Small intestine (tissue), 7 donors: ENCODE measurements at regions not wholly inside any gene's neighbourhood (a gene's known extent, or its start where the extent isn't known, plus 50 kb on each side); places are given as distances from the start of the nearest gene placed in this dataset.

Experiments
- DNase-seq, 2 donors: peaks; one replicate each; pipeline versions ENCODE4 v3.0.0 to v3.0.0-alpha.2; 2013
- FAIRE-seq: peaks from 2 replicates; lab custom pipeline; 2012; peaks lifted over from hg19 to GRCh38; lab: Jason Lieb, UNC
- H3K27ac ChIP-seq, 3 donors: one replicate each; pipeline ENCODE4 v1.5.1; 2013; ENCODE audit warnings: low read length in 2 of 3, mild to moderate bottlenecking in 2 of 3, control low read depth in 1 of 3, inconsistent platforms in 1 of 3, low read depth in 1 of 3, moderate library complexity in 1 of 3
- H3K27me3 ChIP-seq, 3 donors: one replicate each; pipeline ENCODE4 v1.6.1; 2013; ENCODE audit warnings: low read length in 3 of 3, inconsistent platforms in 1 of 3; ENCODE audit not compliant: control insufficient read depth in 3 of 3, insufficient read depth in 3 of 3
- H3K36me3 ChIP-seq, 3 donors: one replicate each; pipeline ENCODE4 v1.6.1; 2013; ENCODE audit warnings: low read length in 3 of 3, inconsistent platforms in 1 of 3, low read depth in 1 of 3, mild to moderate bottlenecking in 1 of 3, moderate library complexity in 1 of 3; ENCODE audit not compliant: control insufficient read depth in 3 of 3, insufficient read depth in 2 of 3
- H3K4me1 ChIP-seq, 3 donors: one replicate each; pipeline ENCODE4 v1.6.1; 2013; ENCODE audit warnings: low read length in 2 of 3, inconsistent platforms in 1 of 3, low read depth in 1 of 3, mild to moderate bottlenecking in 1 of 3, moderate library complexity in 1 of 3; ENCODE audit not compliant: control insufficient read depth in 3 of 3, insufficient read depth in 2 of 3
- H3K4me3 ChIP-seq, 3 donors: one replicate each; pipeline ENCODE4 v1.5.1; 2013; ENCODE audit warnings: low read length in 3 of 3, control low read depth in 1 of 3, inconsistent platforms in 1 of 3, low read depth in 1 of 3, mild to moderate bottlenecking in 1 of 3, moderate library complexity in 1 of 3
- H3K9me3 ChIP-seq, 2 donors: one replicate each; pipeline ENCODE4 v1.6.1; 2013; ENCODE audit warnings: low read depth in 1 of 2, low read length in 1 of 2; ENCODE audit not compliant: control insufficient read depth in 2 of 2, insufficient read depth in 1 of 2
- WGBS, 3 donors: extraction: QIAGEN DNeasy Blood & Tissue Kit; methylation state at CpG; one replicate each; pipeline ENCODE4 v1.1.7; 2013; 5-methylcytosine and 5-hydroxymethylcytosine counted together
- donor health status: healthy with polysubstance abuse.
- donor health status: control.
- donor health status: control.
- donor health status: Bipolar disorder and iron deficiency.
- donor health status: healthy.

- WGBS, 3 donors: 84 to 88% (median 87%) methylated on average over 4 of the region's 4 CpGs
- Histone ChIP-seq H3K27ac (no peak overlapping the region), H3K36me3 (no peaks in the 10 kb centered on the region), H3K4me3 (no peak overlapping the region), H3K27me3 (peaks cover 0 to 2% (median 0%) of the 10 kb centered on the region in 3 donors), H3K4me1 (no peaks in the 10 kb centered on the region), H3K9me3 (no peaks in the 10 kb centered on the region)
- DNase-seq (no peak), FAIRE-seq (no peak)
Observed at GRCh38 chr14:29351996-29352705, 575.5 kb downstream of the PRKD1 start.

DNA sequence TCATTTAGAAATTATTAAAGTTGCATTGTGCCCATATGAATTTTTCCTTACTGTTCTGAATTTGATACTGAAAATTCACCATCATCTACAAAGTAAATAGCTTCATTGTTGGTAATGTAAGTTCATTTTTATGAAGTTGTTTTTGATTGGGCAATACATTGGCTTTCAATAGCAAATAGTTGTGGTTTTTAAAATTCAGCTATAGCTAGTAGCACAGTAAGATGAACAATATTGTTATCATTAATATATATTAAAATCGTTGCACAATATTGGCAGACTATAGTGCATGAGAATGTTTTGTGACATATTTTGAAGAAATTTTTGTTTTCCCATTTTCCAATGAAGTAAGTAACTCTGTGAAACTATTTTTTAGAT is 575.0 kb downstream of the PRKD1 start:
- H3K4me1 ChIP-seq: no peaks in the 10 kb centered on the region
- H3K9me3 ChIP-seq: no peaks in the 10 kb centered on the region
- H3K27me3 ChIP-seq: peaks cover 0 to 2% (median 0%) of the 10 kb centered on the region in 3 donors
- no peak overlapping the region for H3K27ac ChIP-seq
- no peak overlapping the region for H3K4me3 ChIP-seq
- FAIRE-seq (no peak), DNase-seq (no peak)
- no peaks in the 10 kb centered on the region for H3K36me3 ChIP-seq
- 77 to 82% (median 80%) methylated on average over 1 of the region's 1 CpG for WGBS, 3 donors

- DNase-seq: no peak
- H3K4me3 ChIP-seq: no peak overlapping the region
- FAIRE-seq: no peak
Observed at GRCh38 chr14:29353513-29353912, 574.1 kb downstream of the PRKD1 start.

DNA sequence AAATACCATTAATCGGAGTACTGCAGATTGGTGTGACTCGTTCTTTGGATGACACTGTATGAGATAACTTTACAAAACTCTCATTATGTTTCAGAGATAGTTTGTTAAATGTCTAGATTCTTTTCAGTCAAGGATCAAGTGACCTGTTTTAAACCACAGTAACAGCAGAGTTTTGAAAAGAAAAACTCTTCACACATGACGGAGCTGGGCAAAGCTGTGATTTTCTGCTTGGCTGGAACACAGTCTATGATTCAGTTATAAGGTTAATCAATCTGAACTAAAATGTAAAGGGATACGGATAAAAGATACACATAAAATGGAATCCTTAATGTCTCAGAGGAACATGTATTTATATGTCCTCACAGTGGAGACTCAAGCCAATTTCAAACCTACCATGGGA is 573.2 kb downstream of the PRKD1 start:
- no peaks in the 10 kb centered on the region for H3K9me3 ChIP-seq
- no peak overlapping the region for H3K4me3 ChIP-seq
- H3K27me3 ChIP-seq: no peaks in the 10 kb centered on the region
- DNase-seq (no peak), FAIRE-seq (no peak)
- no peaks in the 10 kb centered on the region for H3K36me3 ChIP-seq
- WGBS, 3 donors: 77 to 88% (median 86%) methylated on average over 4 of the region's 4 CpGs
- no peak overlapping the region for H3K27ac ChIP-seq
- no peaks in the 10 kb centered on the region for H3K4me1 ChIP-seq

More at GRCh38 chr14:29353513-29353912, 574.1 kb downstream of the PRKD1 start:
- Histone ChIP-seq H3K27me3 (peaks cover 0 to 2% (median 0%) of the 10 kb centered on the region in 3 donors), H3K36me3 (no peaks in the 10 kb centered on the region), H3K4me1 (no peaks in the 10 kb centered on the region), H3K27ac (no peak overlapping the region), H3K9me3 (no peaks in the 10 kb centered on the region)
- WGBS, 3 donors: 82 to 97% (median 92%) methylated on average over 5 of the region's 5 CpGs

GRCh38 chr14:29355331-29355730 is 572.3 kb downstream of the PRKD1 start:
- H3K27me3 ChIP-seq: no peaks in the 10 kb centered on the region
- H3K36me3 ChIP-seq: no peaks in the 10 kb centered on the region
- H3K4me3 ChIP-seq: no peak overlapping the region
- H3K27ac ChIP-seq: no peak overlapping the region
- WGBS, 3 donors: 50 to 65% (median 58%) methylated on average over 1 of the region's 1 CpG
- FAIRE-seq (no peak), DNase-seq (no peak)
- no peaks in the 10 kb centered on the region for H3K9me3 ChIP-seq
- H3K4me1 ChIP-seq: no peaks in the 10 kb centered on the region

DNA sequence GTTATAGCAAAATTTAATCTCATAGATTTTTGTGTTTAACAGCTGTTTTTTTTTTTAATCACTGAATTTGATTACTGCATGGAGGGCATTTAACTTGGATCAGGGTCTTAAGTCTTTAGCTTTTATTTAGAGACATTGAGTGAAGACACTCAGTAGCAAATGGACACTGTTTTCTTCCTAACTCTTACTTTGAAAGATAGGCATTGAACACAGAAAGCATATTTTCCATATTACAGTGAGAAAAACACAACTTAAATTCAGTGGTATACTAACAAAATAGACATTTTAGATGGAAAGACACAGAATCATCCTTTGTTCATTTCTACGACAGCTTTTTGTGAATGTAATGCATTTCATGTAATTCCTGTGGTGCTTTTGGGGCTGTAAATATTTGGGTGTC is 571.8 kb downstream of the PRKD1 start:
- no peak for FAIRE-seq
- H3K4me1 ChIP-seq: no peaks in the 10 kb centered on the region
- H3K36me3 ChIP-seq: no peaks in the 10 kb centered on the region
- H3K4me3 ChIP-seq: no peak overlapping the region
- H3K27me3 ChIP-seq: no peaks in the 10 kb centered on the region
- WGBS, 3 donors: 84 to 95% (median 87%) methylated on average over 1 of the region's 1 CpG
- DNase-seq: no peak
- no peaks in the 10 kb centered on the region for H3K9me3 ChIP-seq
- H3K27ac ChIP-seq: no peak overlapping the region

DNA sequence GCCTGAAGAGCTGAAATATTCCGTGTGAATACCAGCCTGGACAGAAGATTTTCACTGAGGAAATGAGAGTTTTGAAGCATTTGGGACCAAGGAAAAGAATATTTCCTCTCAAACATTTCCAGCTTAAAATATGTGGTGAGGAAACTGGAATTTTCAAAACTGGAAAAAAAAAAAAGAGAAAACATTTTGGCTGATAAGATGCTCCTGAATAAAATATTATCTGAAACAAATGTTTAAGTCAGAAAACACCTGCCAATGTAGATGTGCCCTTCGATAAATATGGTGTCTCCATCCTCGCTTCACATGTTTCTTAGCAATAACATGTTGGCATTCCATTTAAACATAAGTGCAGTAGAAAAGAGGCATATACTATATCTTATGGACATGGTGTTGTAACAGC is 567.0 kb downstream of the PRKD1 start:
- no peak for FAIRE-seq
- H3K9me3 ChIP-seq: no peaks in the 10 kb centered on the region
- 71 to 76% (median 73%) methylated on average over 3 of the region's 3 CpGs for WGBS, 3 donors
- H3K36me3 ChIP-seq: no peaks in the 10 kb centered on the region
- no peak overlapping the region for H3K4me3 ChIP-seq
- no peaks in the 10 kb centered on the region for H3K27me3 ChIP-seq
- no peak overlapping the region for H3K27ac ChIP-seq
- DNase-seq: no peak
- H3K4me1 ChIP-seq: no peaks in the 10 kb centered on the region

GRCh38 chr14:29370024-29370423 is 557.6 kb downstream of the PRKD1 start:
- DNase-seq (no peak), FAIRE-seq (no peak)
- Histone ChIP-seq H3K4me3 (no peak overlapping the region), H3K4me1 (no peaks in the 10 kb centered on the region), H3K36me3 (no peaks in the 10 kb centered on the region), H3K27me3 (no peaks in the 10 kb centered on the region), H3K9me3 (peaks cover 0 to 3% of the 10 kb centered on the region in 2 donors), H3K27ac (no peak overlapping the region)
- 87 to 90% (median 87%) methylated on average over 2 of the region's 2 CpGs for WGBS, 3 donors

GRCh38 chr14:29376237-29376636 is 551.4 kb downstream of the PRKD1 start:
- Histone ChIP-seq H3K27ac (no peak overlapping the region), H3K4me1 (no peaks in the 10 kb centered on the region), H3K9me3 (no peaks in the 10 kb centered on the region), H3K36me3 (no peaks in the 10 kb centered on the region), H3K27me3 (no peaks in the 10 kb centered on the region), H3K4me3 (no peak overlapping the region)
- WGBS, 3 donors: 49 to 54% (median 50%) methylated on average over 4 of the region's 4 CpGs
- no peak for FAIRE-seq
- DNase-seq: no peak
